CD1c-positive myeloid dendritic cell (primary cell): ENCODE measurements at regions not wholly inside any gene's neighbourhood (a gene's known extent, or its start where the extent isn't known, plus 50 kb on each side); places are given as distances from the start of the nearest gene placed in this dataset.
"Not testable (repeated sequence)": the region's sequence is repeated elsewhere in the genome, so short reads cannot be mapped to it uniquely, and the experiment has no call there.

ENCODE experiments used
- DNase-seq: peaks from one replicate; pipeline ENCODE4 v3.0.0-alpha.2; 2016; ENCODE audit errors: extremely low spot score

GRCh38 chr2:180540761-180541160 is 439.6 kb upstream of the UBE2E3 start:
- no peak for DNase-seq

GRCh38 chr2:180539541-180539940 is 440.9 kb upstream of the UBE2E3 start:
- DNase-seq, result peak; percentile 69

GRCh38 chr2:180535289-180535688 is 445.1 kb upstream of the UBE2E3 start:
- no peak for DNase-seq

GRCh38 chr2:180531787-180532186 is 448.6 kb upstream of the UBE2E3 start:
- not testable (repeated sequence) for DNase-seq

GRCh38 chr2:180524499-180524898 is 455.9 kb upstream of the UBE2E3 start:
- no peak for DNase-seq

- DNase-seq, result peak; percentile 31
Observed at GRCh38 chr2:180523621-180524340, 456.6 kb upstream of the UBE2E3 start.

- no peak for DNase-seq
Observed at GRCh38 chr2:180520921-180521581, 459.4 kb upstream of the UBE2E3 start.

- no peak for DNase-seq
Observed at GRCh38 chr2:180520206-180520605, 460.2 kb upstream of the UBE2E3 start.

GRCh38 chr2:180519276-180519675 is 461.1 kb upstream of the UBE2E3 start:
- DNase-seq, result no peak

GRCh38 chr2:180516232-180516631 is 464.2 kb upstream of the UBE2E3 start:
- DNase-seq, result no peak

GRCh38 chr2:180513389-180513788 is 467.0 kb upstream of the UBE2E3 start:
- DNase-seq, result no peak

- no peak for DNase-seq
Observed at GRCh38 chr2:180508458-180508857, 471.9 kb upstream of the UBE2E3 start.

- DNase-seq, result no peak
Observed at GRCh38 chr2:180507028-180507427, 473.4 kb upstream of the UBE2E3 start.

- no peak for DNase-seq
Observed at GRCh38 chr2:180505203-180505602, 475.2 kb upstream of the UBE2E3 start.

GRCh38 chr2:180497621-180498152 is 482.7 kb upstream of the UBE2E3 start:
- DNase-seq, result no peak

GRCh38 chr2:180495606-180496005 is 484.8 kb upstream of the UBE2E3 start:
- DNase-seq, result no peak

- DNase-seq, result no peak
Observed at GRCh38 chr2:180494286-180494685, 486.1 kb upstream of the UBE2E3 start.

GRCh38 chr2:180482696-180483095 is 475.6 kb upstream of the CWC22 start:
- no peak for DNase-seq

GRCh38 chr2:180481998-180482397 is 474.9 kb upstream of the CWC22 start:
- no peak for DNase-seq

- no peak for DNase-seq
Observed at GRCh38 chr2:180478883-180479282, 471.8 kb upstream of the CWC22 start.

GRCh38 chr2:180474716-180475115 is 467.6 kb upstream of the CWC22 start:
- DNase-seq, result no peak

GRCh38 chr2:180473456-180473855 is 466.4 kb upstream of the CWC22 start:
- no peak for DNase-seq

- no peak for DNase-seq
Observed at GRCh38 chr2:180472133-180472532, 465.0 kb upstream of the CWC22 start.
